ENCODE measurements at regions not wholly inside any gene's neighbourhood (a gene's known extent, or its start where the extent isn't known, plus 50 kb on each side); places are given as distances from the start of the nearest gene placed in this dataset.

- peaks cover 5 to 28% of the 10 kb centered on the region in 2 donors for H3K27me3 Mint-ChIP-seq
- H3K4me3 ChIP-seq (ENCODE audit: low read length): no peak overlapping the region
- H3K27ac Mint-ChIP-seq: no peak overlapping the region
- no peak overlapping the region for H3K4me3 Mint-ChIP-seq
- ChIA-PET POLR2A (no interaction called here), CTCF (no interaction called here)
- H3K27ac ChIP-seq (ENCODE audit: low read depth, low read length): no peak overlapping the region
- no peaks in the 10 kb centered on the region for H3K27me3 ChIP-seq (ENCODE audit: insufficient read depth, low read length, poor library complexity, severe bottlenecking)
- H3K36me3 ChIP-seq (ENCODE audit: insufficient read depth, low read length): no peaks in the 10 kb centered on the region
- no peaks in the 10 kb centered on the region for H3K9me3 Mint-ChIP-seq
- H3K9me3 ChIP-seq (ENCODE audit: low read length): no peaks in the 10 kb centered on the region
- no peak for DNase-seq
- no peaks in the 10 kb centered on the region for H3K4me1 ChIP-seq (ENCODE audit: insufficient read depth, low read length)
- H3K36me3 Mint-ChIP-seq: no peaks in the 10 kb centered on the region
- H3K4me1 Mint-ChIP-seq: no peaks in the 10 kb centered on the region
These were observed 55.2 kb upstream of the SLIT3 start for GRCh38 chr5:169356181-169356580.

GRCh38 chr5:169354921-169355320, 54.0 kb upstream of the SLIT3 start:
- peaks cover 5 to 28% of the 10 kb centered on the region in 2 donors for H3K27me3 Mint-ChIP-seq
- DNase-seq: no peak
- H3K27me3 ChIP-seq (ENCODE audit: insufficient read depth, low read length, poor library complexity, severe bottlenecking): no peaks in the 10 kb centered on the region
- no peaks in the 10 kb centered on the region for H3K36me3 Mint-ChIP-seq
- H3K9me3 Mint-ChIP-seq: no peaks in the 10 kb centered on the region
- no peaks in the 10 kb centered on the region for H3K9me3 ChIP-seq (ENCODE audit: low read length)
- no peak overlapping the region for H3K27ac Mint-ChIP-seq
- H3K4me1 Mint-ChIP-seq: no peaks in the 10 kb centered on the region
- H3K4me3 Mint-ChIP-seq: no peak overlapping the region
- ChIA-PET POLR2A (no interaction called here), CTCF (no interaction called here)
- no peak overlapping the region for H3K4me3 ChIP-seq (ENCODE audit: low read length)
- no peaks in the 10 kb centered on the region for H3K36me3 ChIP-seq (ENCODE audit: insufficient read depth, low read length)
- H3K27ac ChIP-seq (ENCODE audit: low read depth, low read length): no peak overlapping the region
- no peaks in the 10 kb centered on the region for H3K4me1 ChIP-seq (ENCODE audit: insufficient read depth, low read length)

GRCh38 chr5:169354263-169354662, 53.3 kb upstream of the SLIT3 start:
- POLR2A ChIA-PET: no interaction called here
- H3K27me3 ChIP-seq (ENCODE audit: insufficient read depth, low read length, poor library complexity, severe bottlenecking): no peaks in the 10 kb centered on the region
- H3K9me3 ChIP-seq (ENCODE audit: low read length): no peaks in the 10 kb centered on the region
- Mint-ChIP-seq H3K27me3 (peaks cover 8 to 28% of the 10 kb centered on the region in 2 donors), H3K4me3 (no peak overlapping the region), H3K9me3 (no peaks in the 10 kb centered on the region), H3K36me3 (no peaks in the 10 kb centered on the region), H3K4me1 (no peaks in the 10 kb centered on the region), H3K27ac (no peak overlapping the region)
- no peak overlapping the region for H3K4me3 ChIP-seq (ENCODE audit: low read length)
- CTCF ChIA-PET: no interaction called here
- no peak for DNase-seq
- no peaks in the 10 kb centered on the region for H3K4me1 ChIP-seq (ENCODE audit: insufficient read depth, low read length)
- H3K36me3 ChIP-seq (ENCODE audit: insufficient read depth, low read length): no peaks in the 10 kb centered on the region
- no peak overlapping the region for H3K27ac ChIP-seq (ENCODE audit: low read depth, low read length)

- Mint-ChIP-seq H3K9me3 (no peaks in the 10 kb centered on the region), H3K27me3 (peaks cover 8 to 26% of the 10 kb centered on the region in 2 donors), H3K4me3 (no peak overlapping the region), H3K36me3 (no peaks in the 10 kb centered on the region), H3K27ac (no peak overlapping the region), H3K4me1 (no peaks in the 10 kb centered on the region)
- Histone ChIP-seq H3K27ac (ENCODE audit: low read depth, low read length) (no peak overlapping the region), H3K9me3 (ENCODE audit: low read length) (no peaks in the 10 kb centered on the region), H3K27me3 (ENCODE audit: insufficient read depth, low read length, poor library complexity, severe bottlenecking) (no peaks in the 10 kb centered on the region), H3K4me3 (ENCODE audit: low read length) (no peak overlapping the region), H3K4me1 (ENCODE audit: insufficient read depth, low read length) (no peaks in the 10 kb centered on the region), H3K36me3 (ENCODE audit: insufficient read depth, low read length) (no peaks in the 10 kb centered on the region)
- CTCF ChIA-PET: no interaction called here
- DNase-seq: no peak
- POLR2A ChIA-PET: no interaction called here
These were observed 52.0 kb upstream of the SLIT3 start for GRCh38 chr5:169352901-169353300.

GRCh38 chr5:169351721-169352120, 50.8 kb upstream of the SLIT3 start:
- no peak overlapping the region for H3K4me3 Mint-ChIP-seq
- CTCF ChIA-PET: no interaction called here
- H3K36me3 Mint-ChIP-seq: no peaks in the 10 kb centered on the region
- H3K27ac Mint-ChIP-seq: no peak overlapping the region
- H3K27ac ChIP-seq (ENCODE audit: low read depth, low read length): no peak overlapping the region
- no peak overlapping the region for H3K4me3 ChIP-seq (ENCODE audit: low read length)
- H3K27me3 Mint-ChIP-seq: peaks cover 8 to 20% of the 10 kb centered on the region in 2 donors
- DNase-seq: no peak
- no peaks in the 10 kb centered on the region for H3K27me3 ChIP-seq (ENCODE audit: insufficient read depth, low read length, poor library complexity, severe bottlenecking)
- POLR2A ChIA-PET: no interaction called here
- H3K4me1 ChIP-seq (ENCODE audit: insufficient read depth, low read length): no peaks in the 10 kb centered on the region
- no peaks in the 10 kb centered on the region for H3K4me1 Mint-ChIP-seq
- no peaks in the 10 kb centered on the region for H3K36me3 ChIP-seq (ENCODE audit: insufficient read depth, low read length)
- no peaks in the 10 kb centered on the region for H3K9me3 Mint-ChIP-seq
- no peaks in the 10 kb centered on the region for H3K9me3 ChIP-seq (ENCODE audit: low read length)

GRCh38 chr5:169350759-169351240, 49.9 kb upstream of the SLIT3 start:
- Mint-ChIP-seq H3K9me3 (no peaks in the 10 kb centered on the region), H3K4me1 (no peaks in the 10 kb centered on the region), H3K4me3 (no peak overlapping the region), H3K27me3 (peaks cover 8 to 14% of the 10 kb centered on the region in 2 donors), H3K36me3 (no peaks in the 10 kb centered on the region), H3K27ac (no peak overlapping the region)
- H3K27me3 ChIP-seq (ENCODE audit: insufficient read depth, low read length, poor library complexity, severe bottlenecking): no peaks in the 10 kb centered on the region
- no peak overlapping the region for H3K27ac ChIP-seq (ENCODE audit: low read depth, low read length)
- H3K36me3 ChIP-seq (ENCODE audit: insufficient read depth, low read length): no peaks in the 10 kb centered on the region
- no peak for DNase-seq
- CTCF ChIA-PET: no interaction called here
- H3K4me3 ChIP-seq (ENCODE audit: low read length): no peak overlapping the region
- H3K4me1 ChIP-seq (ENCODE audit: insufficient read depth, low read length): no peaks in the 10 kb centered on the region
- POLR2A ChIA-PET: no interaction called here
- no peaks in the 10 kb centered on the region for H3K9me3 ChIP-seq (ENCODE audit: low read length)

Data from CD8-positive, alpha-beta memory T cell (primary cell).